GM13976 (cell line): ENCODE measurements at regions not wholly inside any gene's neighbourhood (a gene's known extent, or its start where the extent isn't known, plus 50 kb on each side); places are given as distances from the start of the nearest gene placed in this dataset.
A peak's percentile ranks its signal among the peaks of the same experiment; 100 is the strongest.

Source experiments
- DNase-seq: peaks from one replicate; pipeline ENCODE4 v3.0.0; 2012; ENCODE audit warnings: low spot score
- in situ Hi-C: fragments of 300-500 bp; cut with MboI; formaldehyde crosslinking; loops from one replicate; pipeline ENCODE4 v1.12.0; 2022; ENCODE audit warnings: low sequenced_read_pairs, mixed read lengths, inconsistent platforms; ENCODE audit not compliant: unreplicated experiment
- TF ChIP-seq, protein P1 (sequence below): IDR thresholded peaks from 2 replicates; pipeline ENCODE4 v1.5.1; 2012; ENCODE audit warnings: borderline replicate concordance, mild to moderate bottlenecking; ENCODE audit not compliant: insufficient read depth; ENCODE audit errors: extremely low read depth, missing control alignments, control extremely low read depth

DNA sequence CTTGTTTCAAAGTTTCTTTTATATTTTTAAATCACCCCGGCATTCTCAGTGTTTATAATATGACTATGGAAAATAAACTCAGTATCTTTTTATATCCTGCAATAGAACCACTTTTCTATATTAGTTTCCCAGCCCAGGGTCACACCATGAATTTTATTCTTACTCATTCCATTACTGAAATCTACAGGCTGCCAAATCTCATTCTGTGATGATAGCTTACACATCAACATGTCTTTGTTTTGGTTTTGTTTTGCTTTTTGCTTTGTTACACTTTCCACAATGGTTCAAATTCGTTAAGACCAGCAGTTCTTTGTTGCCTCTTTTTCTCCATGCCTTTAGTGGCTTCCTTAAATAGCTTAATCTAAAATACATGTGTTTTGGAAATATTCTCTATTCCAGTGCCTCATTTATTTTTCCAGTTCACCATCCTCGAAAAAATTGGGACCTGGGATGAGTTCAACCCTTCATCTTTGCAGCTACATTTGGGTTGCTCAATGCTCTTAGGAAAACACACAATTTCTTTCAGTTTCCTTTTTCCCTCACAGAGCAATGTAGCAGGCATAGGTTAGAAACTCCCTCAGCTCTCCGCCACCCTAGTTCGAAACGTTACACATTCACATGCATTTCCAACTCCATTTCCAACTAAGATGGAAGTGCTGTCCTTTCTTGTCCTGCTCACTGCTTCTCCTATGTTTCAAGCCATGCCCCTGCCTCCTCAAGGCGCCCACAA is 1146.3 kb downstream of the MAT2B start:
- TF ChIP-seq, protein P1, sequence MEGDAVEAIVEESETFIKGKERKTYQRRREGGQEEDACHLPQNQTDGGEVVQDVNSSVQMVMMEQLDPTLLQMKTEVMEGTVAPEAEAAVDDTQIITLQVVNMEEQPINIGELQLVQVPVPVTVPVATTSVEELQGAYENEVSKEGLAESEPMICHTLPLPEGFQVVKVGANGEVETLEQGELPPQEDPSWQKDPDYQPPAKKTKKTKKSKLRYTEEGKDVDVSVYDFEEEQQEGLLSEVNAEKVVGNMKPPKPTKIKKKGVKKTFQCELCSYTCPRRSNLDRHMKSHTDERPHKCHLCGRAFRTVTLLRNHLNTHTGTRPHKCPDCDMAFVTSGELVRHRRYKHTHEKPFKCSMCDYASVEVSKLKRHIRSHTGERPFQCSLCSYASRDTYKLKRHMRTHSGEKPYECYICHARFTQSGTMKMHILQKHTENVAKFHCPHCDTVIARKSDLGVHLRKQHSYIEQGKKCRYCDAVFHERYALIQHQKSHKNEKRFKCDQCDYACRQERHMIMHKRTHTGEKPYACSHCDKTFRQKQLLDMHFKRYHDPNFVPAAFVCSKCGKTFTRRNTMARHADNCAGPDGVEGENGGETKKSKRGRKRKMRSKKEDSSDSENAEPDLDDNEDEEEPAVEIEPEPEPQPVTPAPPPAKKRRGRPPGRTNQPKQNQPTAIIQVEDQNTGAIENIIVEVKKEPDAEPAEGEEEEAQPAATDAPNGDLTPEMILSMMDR: no peak
- no peak for DNase-seq
- in situ Hi-C loops: no loop called here

DNA sequence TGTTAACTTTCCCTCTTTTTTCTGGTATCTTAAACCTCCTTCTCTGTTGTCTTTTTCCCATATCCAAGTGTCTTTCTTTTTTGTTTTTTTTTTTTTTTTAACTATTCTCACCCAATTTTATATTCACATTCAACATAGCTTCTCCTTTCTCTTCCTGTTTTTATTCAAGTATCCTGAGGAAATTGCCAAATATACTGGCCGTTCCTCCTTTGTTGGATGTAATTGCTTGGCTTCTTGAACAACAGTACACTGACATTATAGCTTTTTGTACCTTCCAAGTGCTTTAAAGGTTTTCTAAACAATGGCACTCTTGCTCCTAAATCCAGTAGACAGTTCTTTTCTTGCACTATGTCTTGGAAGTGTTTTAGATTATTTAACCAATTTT is 1146.8 kb downstream of the MAT2B start:
- DNase-seq: no peak
- TF ChIP-seq, protein P1: no peak
- in situ Hi-C loops: no loop called here

DNA sequence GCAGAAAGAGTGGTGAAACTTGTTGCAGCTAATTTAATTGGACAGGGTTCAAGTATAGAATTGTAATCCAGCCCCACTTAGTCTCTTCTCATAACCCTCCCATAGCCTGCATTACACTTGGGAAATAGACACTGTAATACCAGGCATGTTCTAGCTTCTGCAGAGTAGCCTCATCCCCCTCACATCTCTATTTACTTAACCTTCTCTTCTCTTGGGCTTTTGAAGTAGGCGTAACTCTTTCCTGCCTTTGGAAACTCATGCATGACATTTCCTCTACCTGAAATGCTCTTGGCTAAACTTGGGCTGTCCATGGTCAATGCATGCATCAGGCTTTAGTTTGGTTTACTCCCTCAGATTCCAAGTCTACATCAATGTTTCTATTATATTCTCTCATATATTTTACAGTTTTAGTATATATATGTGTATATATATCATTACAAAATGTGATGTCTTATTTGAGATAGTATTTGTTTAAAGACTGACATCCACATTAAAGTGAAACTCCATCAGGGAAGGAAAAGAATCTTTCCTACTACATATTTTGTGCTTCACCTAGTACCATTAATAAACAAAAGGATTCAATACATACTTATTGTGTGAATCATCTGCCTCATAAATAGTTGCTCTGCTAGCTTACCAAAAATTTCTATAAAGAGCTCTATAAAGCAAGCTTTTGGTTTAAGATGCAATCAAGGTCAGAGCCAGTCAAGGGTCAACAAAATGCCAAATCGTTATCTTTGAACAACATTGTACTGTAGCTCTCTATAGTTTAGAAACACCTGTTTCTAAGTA is 1158.0 kb downstream of the MAT2B start:
- in situ Hi-C loops: no loop called here
- TF ChIP-seq, protein P1: no peak
- no peak for DNase-seq

DNA sequence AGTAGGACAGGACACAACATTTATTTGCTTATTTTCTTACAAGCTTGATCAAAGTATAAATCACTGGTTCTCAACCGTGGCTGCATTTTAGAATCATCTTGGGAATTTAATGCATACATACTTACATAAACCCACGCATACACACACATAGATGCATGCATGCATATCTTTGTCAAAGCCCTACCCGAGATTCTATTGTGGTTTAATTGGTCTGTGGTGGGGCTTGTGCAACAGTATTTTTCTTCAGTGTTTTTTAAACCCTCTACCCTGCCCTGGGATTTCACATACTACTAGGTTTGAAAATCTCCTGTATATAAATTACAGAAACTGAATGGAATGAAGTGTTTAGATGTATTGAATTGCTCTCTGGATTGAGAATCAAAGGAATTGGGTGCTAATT is 1166.2 kb downstream of the MAT2B start:
- TF ChIP-seq, protein P1: no peak
- no peak for DNase-seq
- in situ Hi-C loops: no loop called here

DNA sequence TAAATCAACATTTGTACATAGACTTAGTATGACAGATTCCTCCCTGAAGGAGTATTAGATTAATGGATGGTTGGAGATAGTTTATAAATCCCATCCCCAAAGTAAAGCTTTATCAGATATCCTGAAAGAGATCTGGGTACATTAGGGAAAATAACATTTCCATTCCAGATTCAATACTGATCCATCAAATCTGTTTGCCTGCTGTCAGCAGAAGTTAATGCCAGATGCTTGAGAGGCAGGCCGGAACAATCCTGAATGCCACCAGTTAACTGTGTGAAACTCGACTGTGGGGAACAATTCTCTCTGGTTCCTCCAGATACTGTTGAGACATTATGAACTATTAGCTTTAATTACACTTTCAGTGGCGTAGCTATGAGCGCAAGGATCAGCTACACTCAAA is 1166.8 kb downstream of the MAT2B start:
- no peak for DNase-seq
- in situ Hi-C loops: no loop called here
- TF ChIP-seq, protein P1: no peak

- in situ Hi-C loops: no loop called here
- DNase-seq: peak; percentile 13
- TF ChIP-seq, protein P1: no peak
Measured at GRCh38 chr5:164672931-164673694, 1167.7 kb downstream of the MAT2B start.
